HEK293 (cell line): ENCODE measurements at regions not wholly inside any gene's neighbourhood (a gene's known extent, or its start where the extent isn't known, plus 50 kb on each side); places are given as distances from the start of the nearest gene placed in this dataset.

Experiments
- BCL11A ChIP-seq: fragments of 450-650 bp; formaldehyde crosslinking; IDR thresholded peaks from 2 replicates; pipeline ENCODE4 v1.5.1; 2016; ENCODE audit warnings: low read depth, missing biosample characterization, missing genetic modification characterization
- KLF8 ChIP-seq: fragments of 450-650 bp; formaldehyde crosslinking; IDR thresholded peaks from 2 replicates; pipeline ENCODE4 v1.5.1; 2016; ENCODE audit warnings: missing biosample characterization, missing genetic modification characterization
- KLF9 ChIP-seq: fragments of 450-650 bp; formaldehyde crosslinking; IDR thresholded peaks from 2 replicates; pipeline ENCODE4 v1.5.1; 2016; ENCODE audit warnings: missing biosample characterization, missing genetic modification characterization, low read depth
- MEIS1 ChIP-seq: sonication (generic); formaldehyde crosslinking; IDR thresholded peaks from 2 replicates; pipeline ENCODE4 v1.8.1; 2022; ENCODE audit warnings: missing genetic modification reagents, mild to moderate bottlenecking, borderline replicate concordance
- OSR2 ChIP-seq: fragments of 450-650 bp; formaldehyde crosslinking; IDR thresholded peaks from 2 replicates; pipeline ENCODE4 v1.5.1; 2016; ENCODE audit warnings: missing biosample characterization, missing genetic modification characterization
- PRDM1 ChIP-seq: fragments of 450-650 bp; formaldehyde crosslinking; IDR thresholded peaks from 2 replicates; pipeline ENCODE4; 2016; ENCODE audit warnings: missing biosample characterization, missing genetic modification characterization
- YY1 ChIP-seq: fragments of 450-650 bp; formaldehyde crosslinking; IDR thresholded peaks from 2 replicates; pipeline ENCODE4 v1.5.1; 2018; ENCODE audit warnings: missing biosample characterization, missing genetic modification characterization
- ZBTB20 ChIP-seq: fragments of 450-650 bp; formaldehyde crosslinking; IDR thresholded peaks from 2 replicates; pipeline ENCODE4 v1.5.1; 2016; ENCODE audit warnings: missing biosample characterization, missing genetic modification characterization
- ZEB2 ChIP-seq: fragments of 450-650 bp; formaldehyde crosslinking; IDR thresholded peaks from 2 replicates; pipeline ENCODE4 v1.5.1; 2016; ENCODE audit warnings: missing biosample characterization, missing genetic modification characterization
- ZNF16 ChIP-seq: fragments of 450-650 bp; formaldehyde crosslinking; IDR thresholded peaks from 2 replicates; pipeline ENCODE4 v1.5.1; 2016; ENCODE audit warnings: low read depth, missing biosample characterization, missing genetic modification characterization
- ZNF350 ChIP-seq: fragments of 450-650 bp; formaldehyde crosslinking; IDR thresholded peaks from 2 replicates; pipeline ENCODE4 v1.5.0; 2017; ENCODE audit warnings: missing biosample characterization, mild to moderate bottlenecking, missing genetic modification characterization
- ZNF394 ChIP-seq: fragments of 450-650 bp; formaldehyde crosslinking; IDR thresholded peaks from 2 replicates; pipeline ENCODE4 v1.5.1; 2016; ENCODE audit warnings: missing biosample characterization, missing genetic modification characterization, mild to moderate bottlenecking, moderate library complexity, borderline replicate concordance
- ZNF621 ChIP-seq: fragments of 450-650 bp; formaldehyde crosslinking; IDR thresholded peaks from 2 replicates; pipeline ENCODE4 v1.5.1; 2017; ENCODE audit warnings: missing biosample characterization, missing genetic modification characterization
- ZNF660 ChIP-seq: fragments of 450-650 bp; IDR thresholded peaks from 2 replicates; pipeline ENCODE4 v1.5.1; 2018; ENCODE audit warnings: missing biosample characterization, mild to moderate bottlenecking, missing genetic modification characterization
- ZNF76 ChIP-seq: fragments of 450-650 bp; formaldehyde crosslinking; IDR thresholded peaks from 2 replicates; pipeline ENCODE4; 2016; ENCODE audit warnings: low read depth, missing biosample characterization, missing genetic modification characterization, borderline replicate concordance
- ZNF777 ChIP-seq: fragments of 450-650 bp; formaldehyde crosslinking; IDR thresholded peaks from 2 replicates; pipeline ENCODE4 v1.5.1; 2017; ENCODE audit warnings: missing biosample characterization, missing genetic modification characterization, borderline replicate concordance
- ZXDB ChIP-seq: fragments of 450-650 bp; formaldehyde crosslinking; IDR thresholded peaks from 2 replicates; pipeline ENCODE4 v1.5.1; 2016; ENCODE audit warnings: missing biosample characterization, missing genetic modification characterization
- TF ChIP-seq, protein P1 (sequence below): fragments of 450-650 bp; formaldehyde crosslinking; IDR thresholded peaks from 2 replicates; pipeline ENCODE4 v1.5.1; 2016; ENCODE audit warnings: missing biosample characterization, missing genetic modification characterization
- TF ChIP-seq, protein P2 (sequence below): fragments of 450-650 bp; formaldehyde crosslinking; IDR thresholded peaks from 2 replicates; pipeline ENCODE4 v1.5.1; 2016; ENCODE audit warnings: missing biosample characterization, missing genetic modification characterization
- TF ChIP-seq, protein P3 (sequence below): fragments of 450-650 bp; formaldehyde crosslinking; optimal IDR thresholded peaks from 2 replicates; pipeline ENCODE3; 2016; ENCODE audit warnings: missing biosample characterization, mild to moderate bottlenecking, missing genetic modification characterization
- TF ChIP-seq, protein P4 (sequence below): fragments of 450-650 bp; formaldehyde crosslinking; IDR thresholded peaks from 2 replicates; pipeline ENCODE4 v1.5.1; 2017; ENCODE audit warnings: missing biosample characterization, missing genetic modification characterization
- TF ChIP-seq, protein P5 (sequence below): fragments of 450-650 bp; formaldehyde crosslinking; IDR thresholded peaks from 2 replicates; pipeline ENCODE4 v1.5.1; 2017; ENCODE audit warnings: missing biosample characterization, mild to moderate bottlenecking, missing genetic modification characterization, moderate library complexity
- TF ChIP-seq, protein P6 (sequence below): fragments of 450-650 bp; formaldehyde crosslinking; IDR thresholded peaks from 2 replicates; pipeline ENCODE4 v1.5.1; 2016; ENCODE audit warnings: missing biosample characterization, missing genetic modification characterization

DNA sequence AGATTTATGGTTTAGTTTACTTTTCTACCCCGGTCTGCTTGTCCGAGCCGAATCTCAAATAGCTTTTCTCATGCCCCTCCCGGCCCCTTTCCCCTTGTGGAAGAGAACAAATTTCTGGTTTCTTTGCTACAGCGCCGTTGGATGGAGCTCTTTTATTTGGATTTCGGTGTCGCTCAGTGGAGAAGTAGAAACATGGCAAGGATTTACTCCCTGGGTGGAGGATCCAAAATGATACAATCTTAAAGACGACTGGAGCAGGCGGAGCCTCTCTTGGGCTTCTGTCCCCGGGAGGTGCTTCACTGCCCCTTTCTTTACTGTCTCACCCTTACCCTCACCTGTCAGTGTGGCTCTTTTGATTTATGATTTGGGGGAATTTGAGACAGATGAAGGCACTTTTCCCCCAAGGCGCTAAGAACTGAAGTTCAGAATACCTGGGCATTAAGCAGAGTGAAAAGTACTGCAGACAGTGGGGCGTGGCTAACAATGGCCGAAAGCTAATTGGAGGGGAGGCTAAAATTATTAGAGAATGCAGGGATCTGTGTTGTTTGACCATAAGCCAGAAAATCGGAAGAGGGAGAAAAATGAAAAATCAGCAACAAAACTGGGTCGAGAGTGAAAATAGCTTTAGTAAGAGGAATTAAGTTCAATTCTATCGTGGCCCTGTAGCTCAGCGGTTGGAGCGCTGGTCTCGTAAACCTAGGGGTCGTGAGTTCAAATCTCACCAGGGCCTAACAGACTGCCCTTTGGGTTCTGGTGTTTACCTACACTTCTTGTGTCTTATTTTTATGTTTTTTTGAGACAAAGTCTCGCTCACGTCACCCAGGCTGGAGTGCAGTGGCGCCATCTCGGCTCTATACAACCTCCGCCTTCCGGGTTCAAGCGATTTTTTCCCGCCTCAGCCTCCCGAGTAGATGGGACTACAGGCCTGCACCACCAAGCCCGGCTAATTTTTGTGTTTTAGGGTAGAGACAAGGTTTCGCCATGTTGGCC lies 145.1 kb upstream of the ZNF184 start (continued):
- TF ChIP-seq, protein P1, sequence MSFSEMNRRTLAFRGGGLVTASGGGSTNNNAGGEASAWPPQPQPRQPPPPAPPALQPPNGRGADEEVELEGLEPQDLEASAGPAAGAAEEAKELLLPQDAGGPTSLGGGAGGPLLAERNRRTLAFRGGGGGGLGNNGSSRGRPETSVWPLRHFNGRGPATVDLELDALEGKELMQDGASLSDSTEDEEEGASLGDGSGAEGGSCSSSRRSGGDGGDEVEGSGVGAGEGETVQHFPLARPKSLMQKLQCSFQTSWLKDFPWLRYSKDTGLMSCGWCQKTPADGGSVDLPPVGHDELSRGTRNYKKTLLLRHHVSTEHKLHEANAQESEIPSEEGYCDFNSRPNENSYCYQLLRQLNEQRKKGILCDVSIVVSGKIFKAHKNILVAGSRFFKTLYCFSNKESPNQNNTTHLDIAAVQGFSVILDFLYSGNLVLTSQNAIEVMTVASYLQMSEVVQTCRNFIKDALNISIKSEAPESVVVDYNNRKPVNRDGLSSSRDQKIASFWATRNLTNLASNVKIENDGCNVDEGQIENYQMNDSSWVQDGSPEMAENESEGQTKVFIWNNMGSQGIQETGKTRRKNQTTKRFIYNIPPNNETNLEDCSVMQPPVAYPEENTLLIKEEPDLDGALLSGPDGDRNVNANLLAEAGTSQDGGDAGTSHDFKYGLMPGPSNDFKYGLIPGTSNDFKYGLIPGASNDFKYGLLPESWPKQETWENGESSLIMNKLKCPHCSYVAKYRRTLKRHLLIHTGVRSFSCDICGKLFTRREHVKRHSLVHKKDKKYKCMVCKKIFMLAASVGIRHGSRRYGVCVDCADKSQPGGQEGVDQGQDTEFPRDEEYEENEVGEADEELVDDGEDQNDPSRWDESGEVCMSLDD (tag by site-specific recombination) = peak; percentile 34; the same call in 1 of the 2 replicates
- TF ChIP-seq, protein P2, sequence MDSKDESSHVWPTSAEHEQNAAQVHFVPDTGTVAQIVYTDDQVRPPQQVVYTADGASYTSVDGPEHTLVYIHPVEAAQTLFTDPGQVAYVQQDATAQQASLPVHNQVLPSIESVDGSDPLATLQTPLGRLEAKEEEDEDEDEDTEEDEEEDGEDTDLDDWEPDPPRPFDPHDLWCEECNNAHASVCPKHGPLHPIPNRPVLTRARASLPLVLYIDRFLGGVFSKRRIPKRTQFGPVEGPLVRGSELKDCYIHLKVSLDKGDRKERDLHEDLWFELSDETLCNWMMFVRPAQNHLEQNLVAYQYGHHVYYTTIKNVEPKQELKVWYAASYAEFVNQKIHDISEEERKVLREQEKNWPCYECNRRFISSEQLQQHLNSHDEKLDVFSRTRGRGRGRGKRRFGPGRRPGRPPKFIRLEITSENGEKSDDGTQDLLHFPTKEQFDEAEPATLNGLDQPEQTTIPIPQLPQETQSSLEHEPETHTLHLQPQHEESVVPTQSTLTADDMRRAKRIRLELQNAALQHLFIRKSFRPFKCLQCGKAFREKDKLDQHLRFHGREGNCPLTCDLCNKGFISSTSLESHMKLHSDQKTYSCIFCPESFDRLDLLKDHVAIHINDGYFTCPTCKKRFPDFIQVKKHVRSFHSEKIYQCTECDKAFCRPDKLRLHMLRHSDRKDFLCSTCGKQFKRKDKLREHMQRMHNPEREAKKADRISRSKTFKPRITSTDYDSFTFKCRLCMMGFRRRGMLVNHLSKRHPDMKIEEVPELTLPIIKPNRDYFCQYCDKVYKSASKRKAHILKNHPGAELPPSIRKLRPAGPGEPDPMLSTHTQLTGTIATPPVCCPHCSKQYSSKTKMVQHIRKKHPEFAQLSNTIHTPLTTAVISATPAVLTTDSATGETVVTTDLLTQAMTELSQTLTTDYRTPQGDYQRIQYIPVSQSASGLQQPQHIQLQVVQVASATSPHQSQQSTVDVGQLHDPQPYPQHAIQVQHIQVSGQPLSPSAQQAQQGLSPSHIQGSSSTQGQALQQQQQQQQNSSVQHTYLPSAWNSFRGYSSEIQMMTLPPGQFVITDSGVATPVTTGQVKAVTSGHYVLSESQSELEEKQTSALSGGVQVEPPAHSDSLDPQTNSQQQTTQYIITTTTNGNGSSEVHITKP (tag by site-specific recombination) = peak; percentile 52; the same call in 1 of the 2 replicates
- TF ChIP-seq ZNF621 (tag by site-specific recombination) (no peak), MEIS1 (CRISPR knock-in tag) (peak; percentile 87), ZNF394 (0 out of 2 replicates have a peak, but pooled peaks have one; percentile 13), ZNF76 (tag by site-specific recombination) (0 out of 2 replicates have a peak, but pooled peaks have one; percentile 32), ZXDB (tag by site-specific recombination) (peak; percentile 29; the same call in 1 of the 2 replicates), ZBTB20 (tag by site-specific recombination) (peak; percentile 29; the same call in 1 of the 2 replicates), ZNF16 (tag by site-specific recombination) (no peak), KLF9 (tag by site-specific recombination) (peak; percentile 66), KLF8 (tag by site-specific recombination) (peak; percentile 13), YY1 (peak; percentile 34; the same call in 1 of the 2 replicates), ZEB2 (0 out of 2 replicates have a peak, but pooled peaks have one; percentile 58), ZNF660 (tag by site-specific recombination) (peak; percentile 13; the same call in 1 of the 2 replicates), PRDM1 (tag by site-specific recombination) (peak; percentile 73), ZNF777 (tag by site-specific recombination) (no peak), OSR2 (tag by site-specific recombination) (0 out of 2 replicates have a peak, but pooled peaks have one; percentile 9), ZNF350 (tag by site-specific recombination) (no peak), BCL11A (tag by site-specific recombination) (peak; percentile 69; the same call in 1 of the 2 replicates)
- TF ChIP-seq, protein P3, sequence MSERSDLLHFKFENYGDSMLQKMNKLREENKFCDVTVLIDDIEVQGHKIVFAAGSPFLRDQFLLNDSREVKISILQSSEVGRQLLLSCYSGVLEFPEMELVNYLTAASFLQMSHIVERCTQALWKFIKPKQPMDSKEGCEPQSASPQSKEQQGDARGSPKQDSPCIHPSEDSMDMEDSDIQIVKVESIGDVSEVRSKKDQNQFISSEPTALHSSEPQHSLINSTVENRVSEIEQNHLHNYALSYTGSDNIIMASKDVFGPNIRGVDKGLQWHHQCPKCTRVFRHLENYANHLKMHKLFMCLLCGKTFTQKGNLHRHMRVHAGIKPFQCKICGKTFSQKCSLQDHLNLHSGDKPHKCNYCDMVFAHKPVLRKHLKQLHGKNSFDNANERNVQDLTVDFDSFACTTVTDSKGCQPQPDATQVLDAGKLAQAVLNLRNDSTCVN = peak; percentile 10
- TF ChIP-seq, protein P4, sequence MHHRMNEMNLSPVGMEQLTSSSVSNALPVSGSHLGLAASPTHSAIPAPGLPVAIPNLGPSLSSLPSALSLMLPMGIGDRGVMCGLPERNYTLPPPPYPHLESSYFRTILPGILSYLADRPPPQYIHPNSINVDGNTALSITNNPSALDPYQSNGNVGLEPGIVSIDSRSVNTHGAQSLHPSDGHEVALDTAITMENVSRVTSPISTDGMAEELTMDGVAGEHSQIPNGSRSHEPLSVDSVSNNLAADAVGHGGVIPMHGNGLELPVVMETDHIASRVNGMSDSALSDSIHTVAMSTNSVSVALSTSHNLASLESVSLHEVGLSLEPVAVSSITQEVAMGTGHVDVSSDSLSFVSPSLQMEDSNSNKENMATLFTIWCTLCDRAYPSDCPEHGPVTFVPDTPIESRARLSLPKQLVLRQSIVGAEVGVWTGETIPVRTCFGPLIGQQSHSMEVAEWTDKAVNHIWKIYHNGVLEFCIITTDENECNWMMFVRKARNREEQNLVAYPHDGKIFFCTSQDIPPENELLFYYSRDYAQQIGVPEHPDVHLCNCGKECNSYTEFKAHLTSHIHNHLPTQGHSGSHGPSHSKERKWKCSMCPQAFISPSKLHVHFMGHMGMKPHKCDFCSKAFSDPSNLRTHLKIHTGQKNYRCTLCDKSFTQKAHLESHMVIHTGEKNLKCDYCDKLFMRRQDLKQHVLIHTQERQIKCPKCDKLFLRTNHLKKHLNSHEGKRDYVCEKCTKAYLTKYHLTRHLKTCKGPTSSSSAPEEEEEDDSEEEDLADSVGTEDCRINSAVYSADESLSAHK (tag by site-specific recombination) = peak; percentile 77; the same call in 1 of the 2 replicates
- TF ChIP-seq, protein P5, sequence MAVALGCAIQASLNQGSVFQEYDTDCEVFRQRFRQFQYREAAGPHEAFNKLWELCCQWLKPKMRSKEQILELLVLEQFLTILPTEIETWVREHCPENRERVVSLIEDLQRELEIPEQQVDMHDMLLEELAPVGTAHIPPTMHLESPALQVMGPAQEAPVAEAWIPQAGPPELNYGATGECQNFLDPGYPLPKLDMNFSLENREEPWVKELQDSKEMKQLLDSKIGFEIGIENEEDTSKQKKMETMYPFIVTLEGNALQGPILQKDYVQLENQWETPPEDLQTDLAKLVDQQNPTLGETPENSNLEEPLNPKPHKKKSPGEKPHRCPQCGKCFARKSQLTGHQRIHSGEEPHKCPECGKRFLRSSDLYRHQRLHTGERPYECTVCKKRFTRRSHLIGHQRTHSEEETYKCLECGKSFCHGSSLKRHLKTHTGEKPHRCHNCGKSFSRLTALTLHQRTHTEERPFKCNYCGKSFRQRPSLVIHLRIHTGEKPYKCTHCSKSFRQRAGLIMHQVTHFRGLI (tag by site-specific recombination) = peak; percentile 23; the same call in 1 of the 2 replicates
- TF ChIP-seq, protein P6, sequence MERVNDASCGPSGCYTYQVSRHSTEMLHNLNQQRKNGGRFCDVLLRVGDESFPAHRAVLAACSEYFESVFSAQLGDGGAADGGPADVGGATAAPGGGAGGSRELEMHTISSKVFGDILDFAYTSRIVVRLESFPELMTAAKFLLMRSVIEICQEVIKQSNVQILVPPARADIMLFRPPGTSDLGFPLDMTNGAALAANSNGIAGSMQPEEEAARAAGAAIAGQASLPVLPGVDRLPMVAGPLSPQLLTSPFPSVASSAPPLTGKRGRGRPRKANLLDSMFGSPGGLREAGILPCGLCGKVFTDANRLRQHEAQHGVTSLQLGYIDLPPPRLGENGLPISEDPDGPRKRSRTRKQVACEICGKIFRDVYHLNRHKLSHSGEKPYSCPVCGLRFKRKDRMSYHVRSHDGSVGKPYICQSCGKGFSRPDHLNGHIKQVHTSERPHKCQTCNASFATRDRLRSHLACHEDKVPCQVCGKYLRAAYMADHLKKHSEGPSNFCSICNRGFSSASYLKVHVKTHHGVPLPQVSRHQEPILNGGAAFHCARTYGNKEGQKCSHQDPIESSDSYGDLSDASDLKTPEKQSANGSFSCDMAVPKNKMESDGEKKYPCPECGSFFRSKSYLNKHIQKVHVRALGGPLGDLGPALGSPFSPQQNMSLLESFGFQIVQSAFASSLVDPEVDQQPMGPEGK (tag by site-specific recombination) = peak; percentile 35; the same call in 1 of the 2 replicates
